ENCODE measurements at regions not wholly inside any gene's neighbourhood (a gene's known extent, or its start where the extent isn't known, plus 50 kb on each side); places are given as distances from the start of the nearest gene placed in this dataset.

- no peak overlapping the region for H3T11ph ChIP-seq (ENCODE audit: low read length)
- no peak overlapping the region for H2AK5ac ChIP-seq (ENCODE audit: insufficient read length, low read length)
- WGBS (ENCODE audit: extremely low coverage, insufficient read length, low lambda C conversion rate) = no CpG with 5 or more reads among the region's 15 CpGs
- no peaks in the 10 kb centered on the region for H3K9me3 ChIP-seq (ENCODE audit: control insufficient read depth, low read depth, low read length)
- H3K27me3 ChIP-seq (ENCODE audit: insufficient read depth, low read length) = no peaks in the 10 kb centered on the region
- no peak overlapping the region for H3K27ac ChIP-seq (ENCODE audit: insufficient read length, low read depth, low read length)
- H3K18ac ChIP-seq (ENCODE audit: insufficient read length, low read depth, low read length) = no peak overlapping the region
- H2BK12ac ChIP-seq (ENCODE audit: insufficient read length, low read depth, low read length) = no peak overlapping the region
- H4K20me1 ChIP-seq (ENCODE audit: control insufficient read depth, insufficient read depth, insufficient read length) = no peaks in the 10 kb centered on the region
- Mint-ChIP-seq H3K36me3 (ENCODE audit: insufficient read depth in 1 of 3, low read depth in 3 of 3) (no peaks in the 10 kb centered on the region; a peak in 1 of 7 replicates), H3K27ac (no peak overlapping the region), H3K27me3 (ENCODE audit: low read depth) (peaks cover 8% of the 10 kb centered on the region), H3K4me1 (peaks cover 14 to 20% of the 10 kb centered on the region in 2 experiments), H3K9me3 (no peaks in the 10 kb centered on the region), H3K4me3 (no peak overlapping the region)
- no peak overlapping the region for H4K8ac ChIP-seq (replicated peaks; ENCODE audit: insufficient read length, low read depth, low read length)
- no peaks in the 10 kb centered on the region for H3K4me1 ChIP-seq (ENCODE audit: insufficient read depth, low read length)
- no peaks in the 10 kb centered on the region for H3K23me2 ChIP-seq (ENCODE audit: insufficient read length, low read depth, low read length, poor library complexity, severe bottlenecking)
- no peak overlapping the region for H3K23ac ChIP-seq (ENCODE audit: insufficient read length, low read depth, low read length)
- no peaks in the 10 kb centered on the region for H3K79me2 ChIP-seq (ENCODE audit: insufficient read depth, low read length)
- no peak overlapping the region for H2BK15ac ChIP-seq (ENCODE audit: low read depth, low read length)
- H2BK5ac ChIP-seq (ENCODE audit: insufficient read length, low read length) = no peak overlapping the region
- H2BK20ac ChIP-seq (ENCODE audit: low read depth, low read length, poor library complexity, severe bottlenecking) = no peak overlapping the region
- H2AFZ ChIP-seq (ENCODE audit: low read length) = no peak overlapping the region
- no peak overlapping the region for H4K91ac ChIP-seq (ENCODE audit: insufficient read length, low read depth, low read length)
- no peak for DNase-seq
- H3K79me1 ChIP-seq (ENCODE audit: insufficient read depth, low read depth, low read length, poor library complexity, severe bottlenecking) = no peaks in the 10 kb centered on the region
- H3K4ac ChIP-seq (ENCODE audit: low read depth, low read length) = no peak overlapping the region
- no peak overlapping the region for H3K14ac ChIP-seq (ENCODE audit: insufficient read depth, low read length)
- no peak for TF ChIP-seq CTCF (conservative IDR thresholded peaks at IDR 0.05)
- H3K56ac ChIP-seq (ENCODE audit: insufficient read length, low read depth, low read length) = no peak overlapping the region
- no peak overlapping the region for H2BK120ac ChIP-seq (ENCODE audit: low read depth, low read length, poor library complexity, severe bottlenecking)
- H4K5ac ChIP-seq (ENCODE audit: insufficient read length, low read depth, low read length) = no peak overlapping the region
- H3K9ac ChIP-seq (ENCODE audit: extremely low read depth, insufficient read length, low read length) = no peak overlapping the region
- no peak overlapping the region for H3K4me2 ChIP-seq (ENCODE audit: insufficient read depth, insufficient read length, low read length)
Measured at GRCh38 chr17:79536212-79536840, 74.5 kb downstream of the RBFOX3 start.

Data from H9 (cell line).